ENCODE measurements at regions not wholly inside any gene's neighbourhood (a gene's known extent, or its start where the extent isn't known, plus 50 kb on each side); places are given as distances from the start of the nearest gene placed in this dataset.

- in situ Hi-C loops (cut with MboI): no loop called here
- ATAC-seq: no peak
- intact Hi-C loops (cut with micrococcal nuclease; ENCODE audit: unreplicated experiment): no loop called here
- TF ChIP-seq, protein P1, sequence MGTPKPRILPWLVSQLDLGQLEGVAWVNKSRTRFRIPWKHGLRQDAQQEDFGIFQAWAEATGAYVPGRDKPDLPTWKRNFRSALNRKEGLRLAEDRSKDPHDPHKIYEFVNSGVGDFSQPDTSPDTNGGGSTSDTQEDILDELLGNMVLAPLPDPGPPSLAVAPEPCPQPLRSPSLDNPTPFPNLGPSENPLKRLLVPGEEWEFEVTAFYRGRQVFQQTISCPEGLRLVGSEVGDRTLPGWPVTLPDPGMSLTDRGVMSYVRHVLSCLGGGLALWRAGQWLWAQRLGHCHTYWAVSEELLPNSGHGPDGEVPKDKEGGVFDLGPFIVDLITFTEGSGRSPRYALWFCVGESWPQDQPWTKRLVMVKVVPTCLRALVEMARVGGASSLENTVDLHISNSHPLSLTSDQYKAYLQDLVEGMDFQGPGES (IDR thresholded peaks at IDR 0.05): no peak
- no peak for TF ChIP-seq NFYB (IDR thresholded peaks at IDR 0.05; ENCODE audit: insufficient read depth, low read depth, low read length)
- TF ChIP-seq, protein P2, sequence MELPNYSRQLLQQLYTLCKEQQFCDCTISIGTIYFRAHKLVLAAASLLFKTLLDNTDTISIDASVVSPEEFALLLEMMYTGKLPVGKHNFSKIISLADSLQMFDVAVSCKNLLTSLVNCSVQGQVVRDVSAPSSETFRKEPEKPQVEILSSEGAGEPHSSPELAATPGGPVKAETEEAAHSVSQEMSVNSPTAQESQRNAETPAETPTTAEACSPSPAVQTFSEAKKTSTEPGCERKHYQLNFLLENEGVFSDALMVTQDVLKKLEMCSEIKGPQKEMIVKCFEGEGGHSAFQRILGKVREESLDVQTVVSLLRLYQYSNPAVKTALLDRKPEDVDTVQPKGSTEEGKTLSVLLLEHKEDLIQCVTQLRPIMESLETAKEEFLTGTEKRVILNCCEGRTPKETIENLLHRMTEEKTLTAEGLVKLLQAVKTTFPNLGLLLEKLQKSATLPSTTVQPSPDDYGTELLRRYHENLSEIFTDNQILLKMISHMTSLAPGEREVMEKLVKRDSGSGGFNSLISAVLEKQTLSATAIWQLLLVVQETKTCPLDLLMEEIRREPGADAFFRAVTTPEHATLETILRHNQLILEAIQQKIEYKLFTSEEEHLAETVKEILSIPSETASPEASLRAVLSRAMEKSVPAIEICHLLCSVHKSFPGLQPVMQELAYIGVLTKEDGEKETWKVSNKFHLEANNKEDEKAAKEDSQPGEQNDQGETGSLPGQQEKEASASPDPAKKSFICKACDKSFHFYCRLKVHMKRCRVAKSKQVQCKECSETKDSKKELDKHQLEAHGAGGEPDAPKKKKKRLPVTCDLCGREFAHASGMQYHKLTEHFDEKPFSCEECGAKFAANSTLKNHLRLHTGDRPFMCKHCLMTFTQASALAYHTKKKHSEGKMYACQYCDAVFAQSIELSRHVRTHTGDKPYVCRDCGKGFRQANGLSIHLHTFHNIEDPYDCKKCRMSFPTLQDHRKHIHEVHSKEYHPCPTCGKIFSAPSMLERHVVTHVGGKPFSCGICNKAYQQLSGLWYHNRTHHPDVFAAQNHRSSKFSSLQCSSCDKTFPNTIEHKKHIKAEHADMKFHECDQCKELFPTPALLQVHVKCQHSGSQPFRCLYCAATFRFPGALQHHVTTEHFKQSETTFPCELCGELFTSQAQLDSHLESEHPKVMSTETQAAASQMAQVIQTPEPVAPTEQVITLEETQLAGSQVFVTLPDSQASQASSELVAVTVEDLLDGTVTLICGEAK (IDR thresholded peaks at IDR 0.05; ENCODE audit: borderline replicate concordance): no peak
- no peak for TF ChIP-seq MLLT1 (IDR thresholded peaks at IDR 0.05)
- TF ChIP-seq CUX1 (IDR thresholded peaks at IDR 0.05; ENCODE audit: insufficient replicate concordance, low read depth, low read length): no peak
- TF ChIP-seq FOS (IDR thresholded peaks at IDR 0.05; ENCODE audit: borderline replicate concordance, extremely low read depth, insufficient read length): no peak
- TF ChIP-seq CREB1 (IDR thresholded peaks at IDR 0.05; ENCODE audit: low read depth): no peak
- no peak for TF ChIP-seq MTA2 (IDR thresholded peaks at IDR 0.05; ENCODE audit: low read depth)
- TF ChIP-seq MYC (IDR thresholded peaks at IDR 0.05; ENCODE audit: insufficient read depth, insufficient read length, insufficient replicate concordance, low read length, severe bottlenecking): no peak
- no peak for TF ChIP-seq SMC3 (IDR thresholded peaks at IDR 0.05; ENCODE audit: borderline replicate concordance, low read length)
These were observed 187.3 kb upstream of the MMS22L start for GRCh38 chr6:97470322-97470721.

More at GRCh38 chr6:97470322-97470721, 187.3 kb upstream of the MMS22L start:
- H3K4me1 ChIP-seq (ENCODE audit: control insufficient read depth, insufficient read depth, low read length): no peaks in the 10 kb centered on the region
- H3K4me3 ChIP-seq: no peak overlapping the region
- SMC1A ChIA-PET (ENCODE audit: uncharacterized antibody, unreplicated experiment): interaction anchor here (1.0 to 1.2 kb wide), 2 partner anchors 13 to 146 kb away, joined by 3 read pairs; no protein-coding TSS in a partner anchor
- no peaks in the 10 kb centered on the region for H3K79me2 ChIP-seq (ENCODE audit: control insufficient read depth, insufficient read depth, low read length)
- H3K27ac ChIP-seq (ENCODE audit: control insufficient read depth, insufficient read depth): no peak overlapping the region
- H3K36me3 ChIP-seq (ENCODE audit: control insufficient read depth in 2 of 2, insufficient read depth in 2 of 2, low read length in 1 of 2): no peaks in the 10 kb centered on the region
- RAD21 ChIA-PET (ENCODE audit: unreplicated experiment): no interaction called here
- H4K20me1 ChIP-seq (ENCODE audit: control insufficient read depth, insufficient read depth): no peaks in the 10 kb centered on the region
- CTCF ChIA-PET: interaction anchor here (0.5 to 2.1 kb wide), 3 partner anchors 33 to 284 kb away, joined by 4 to 6 read pairs (median 5); no protein-coding TSS in a partner anchor
- H3K27me3 ChIP-seq (replicated peaks in 1 of 2; ENCODE audit: control insufficient read depth in 2 of 2, insufficient read depth in 2 of 2, low read length in 1 of 2): no peaks in the 10 kb centered on the region
- H2AFZ ChIP-seq (ENCODE audit: control insufficient read depth, low read depth, low read length): no peak overlapping the region
- no TSS peak for BruUV-seq (replicated peaks)
- DNase-seq (ENCODE audit: low read depth, low spot score) (no peak), FAIRE-seq (no peak)
- 28% methylated on average over 2 of the region's 2 CpGs for WGBS (ENCODE audit: insufficient coverage, insufficient replicate concordance, low lambda C conversion rate, missing lambda C conversion rate)
- no peak overlapping the region for H3K4me2 ChIP-seq (ENCODE audit: control insufficient read depth, insufficient read depth)
- no peak overlapping the region for H3K9ac ChIP-seq (ENCODE audit: control insufficient read depth, insufficient read depth, low read length)
- POLR2A ChIA-PET: no interaction called here
- H3K9me3 ChIP-seq (replicated peaks; ENCODE audit: control insufficient read depth, insufficient read depth, low read length): no peaks in the 10 kb centered on the region

Measured in GM12878 (cell line).